Adipocyte (in vitro differentiated cells): ENCODE measurements at regions not wholly inside any gene's neighbourhood (a gene's known extent, or its start where the extent isn't known, plus 50 kb on each side); places are given as distances from the start of the nearest gene placed in this dataset.

Experiments
- DNase-seq: peaks from one replicate; pipeline ENCODE4 v3.0.0-alpha.2; 2015; ENCODE audit warnings: low read depth
- H3K27me3 ChIP-seq: replicated peaks from 2 replicates; pipeline ENCODE4 v1.7.0; 2013; ENCODE audit warnings: mild to moderate bottlenecking, low read length, moderate library complexity; ENCODE audit not compliant: control insufficient read depth, insufficient read depth
- H3K36me3 ChIP-seq: 2 replicates; pipeline ENCODE4 v1.7.0; 2013; ENCODE audit warnings: low read length, mild to moderate bottlenecking, moderate library complexity; ENCODE audit not compliant: control insufficient read depth, insufficient read depth, severe bottlenecking
- H3K4me1 ChIP-seq: 2 replicates; pipeline ENCODE4 v1.7.0; 2013; ENCODE audit warnings: mild to moderate bottlenecking, low read length, moderate library complexity; ENCODE audit not compliant: control insufficient read depth, insufficient read depth
- H3K4me3 ChIP-seq: 2 replicates; pipeline ENCODE4 v1.7.0; 2013; ENCODE audit warnings: mild to moderate bottlenecking, low read length, moderate library complexity
- H3K9ac ChIP-seq: 2 replicates; pipeline ENCODE4 v1.7.0; 2013; ENCODE audit warnings: mild to moderate bottlenecking, low read length, moderate library complexity
- H3K9me3 ChIP-seq: 2 replicates; pipeline ENCODE4 v1.7.0; 2013; ENCODE audit warnings: mild to moderate bottlenecking, low read length, moderate library complexity; ENCODE audit not compliant: control insufficient read depth

- no peak for DNase-seq
- H3K9me3 ChIP-seq: no peaks in the 10 kb centered on the region
- no peak overlapping the region for H3K4me3 ChIP-seq
- H3K9ac ChIP-seq: no peak overlapping the region
- no peaks in the 10 kb centered on the region for H3K27me3 ChIP-seq
- H3K4me1 ChIP-seq: peaks cover 12% of the 10 kb centered on the region
- H3K36me3 ChIP-seq: no peaks in the 10 kb centered on the region
Measured at GRCh38 chr2:64704161-64704560, 50.4 kb upstream of the SERTAD2 start.

DNA sequence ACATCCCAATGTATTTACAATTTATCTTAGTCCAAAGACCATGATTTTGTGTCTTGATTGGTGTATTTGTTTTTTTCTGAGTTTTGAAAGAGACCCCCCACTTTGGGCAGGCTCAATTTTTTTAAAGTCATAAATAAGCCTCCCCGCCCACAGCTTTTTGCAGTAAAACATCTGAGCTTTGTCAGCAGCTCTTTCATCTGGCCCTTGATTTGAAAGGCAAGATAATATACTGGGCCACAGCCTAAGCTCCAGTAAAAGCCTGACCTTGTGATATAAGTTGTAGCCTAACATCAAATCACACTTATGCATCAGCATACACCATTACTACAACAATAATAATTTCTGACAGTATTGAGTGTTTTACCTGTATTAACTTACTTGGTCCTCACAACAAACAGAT is 51.3 kb upstream of the SERTAD2 start:
- H3K36me3 ChIP-seq: no peaks in the 10 kb centered on the region
- H3K9me3 ChIP-seq: no peaks in the 10 kb centered on the region
- no peaks in the 10 kb centered on the region for H3K27me3 ChIP-seq
- H3K4me1 ChIP-seq: peaks cover 4% of the 10 kb centered on the region
- H3K4me3 ChIP-seq: no peak overlapping the region
- no peak for DNase-seq
- H3K9ac ChIP-seq: no peak overlapping the region

- H3K4me3 ChIP-seq: no peak overlapping the region
- H3K36me3 ChIP-seq: no peaks in the 10 kb centered on the region
- no peaks in the 10 kb centered on the region for H3K9me3 ChIP-seq
- no peaks in the 10 kb centered on the region for H3K27me3 ChIP-seq
- DNase-seq: no peak
- H3K4me1 ChIP-seq: no peaks in the 10 kb centered on the region
- H3K9ac ChIP-seq: no peak overlapping the region
Measured at GRCh38 chr2:64707276-64707675, 53.6 kb upstream of the SERTAD2 start.

- Histone ChIP-seq H3K36me3 (no peaks in the 10 kb centered on the region), H3K9me3 (no peaks in the 10 kb centered on the region), H3K4me1 (no peaks in the 10 kb centered on the region), H3K27me3 (no peaks in the 10 kb centered on the region), H3K9ac (no peak overlapping the region), H3K4me3 (no peak overlapping the region)
- DNase-seq: no peak
Measured at GRCh38 chr2:64708829-64709228, 55.1 kb upstream of the SERTAD2 start.

DNA sequence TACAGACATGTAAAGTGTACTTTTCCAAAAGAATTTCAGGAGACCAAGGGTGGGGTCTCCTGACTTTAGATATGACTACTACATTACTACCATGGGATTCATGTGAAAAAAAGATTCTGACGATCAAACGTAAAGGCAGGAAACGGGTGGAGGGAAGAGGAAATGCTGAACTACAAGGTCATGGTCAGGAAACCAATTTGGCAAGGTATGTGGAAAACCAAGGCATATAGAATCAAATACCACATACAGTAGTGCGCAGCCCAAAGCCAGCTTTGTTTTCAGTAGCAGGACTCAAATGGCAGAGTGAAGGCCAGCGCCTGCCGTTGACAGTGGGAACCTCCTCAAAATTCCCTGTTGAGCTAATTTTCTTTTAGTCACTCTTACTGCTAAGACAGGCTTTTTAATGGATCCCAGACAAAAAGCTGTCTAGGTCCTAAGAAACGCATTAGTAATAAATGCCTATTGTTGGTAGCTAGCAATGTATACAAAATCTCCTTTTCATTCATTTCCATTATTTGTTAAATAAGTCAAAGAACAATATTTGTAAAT is 57.6 kb upstream of the SERTAD2 start:
- DNase-seq: no peak
- Histone ChIP-seq H3K9me3 (no peaks in the 10 kb centered on the region), H3K9ac (no peak overlapping the region), H3K27me3 (no peaks in the 10 kb centered on the region), H3K36me3 (no peaks in the 10 kb centered on the region), H3K4me3 (no peak overlapping the region), H3K4me1 (no peaks in the 10 kb centered on the region)

GRCh38 chr2:64713686-64714085 is 60.0 kb upstream of the SERTAD2 start:
- no peak for DNase-seq
- H3K4me3 ChIP-seq: no peak overlapping the region
- H3K9ac ChIP-seq: no peak overlapping the region
- H3K9me3 ChIP-seq: no peaks in the 10 kb centered on the region
- H3K36me3 ChIP-seq: no peaks in the 10 kb centered on the region
- no peaks in the 10 kb centered on the region for H3K27me3 ChIP-seq
- H3K4me1 ChIP-seq: peaks cover 5% of the 10 kb centered on the region

DNA sequence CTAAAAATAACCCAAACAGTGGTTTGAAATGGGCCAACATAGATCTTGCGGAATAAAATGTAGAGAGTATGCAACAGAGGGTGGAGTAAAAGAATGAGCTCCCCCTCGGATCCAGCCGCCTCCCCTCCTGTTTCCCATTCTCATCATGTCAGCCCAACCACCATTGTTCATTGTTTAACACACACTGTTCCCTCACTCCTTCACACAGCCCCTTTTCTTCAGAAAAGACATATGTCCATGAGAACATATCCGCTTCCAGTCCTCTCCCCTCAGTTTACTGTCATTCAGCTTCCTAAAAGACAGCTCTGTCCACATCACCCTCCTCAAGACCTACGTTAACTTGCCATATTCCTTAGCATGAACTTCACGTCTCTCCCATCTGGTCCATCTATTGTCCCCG is 62.9 kb upstream of the SERTAD2 start:
- H3K36me3 ChIP-seq: no peaks in the 10 kb centered on the region
- H3K27me3 ChIP-seq: no peaks in the 10 kb centered on the region

GRCh38 chr2:64718250-64718885 is 64.7 kb upstream of the SERTAD2 start:
- H3K9ac ChIP-seq: no peak overlapping the region
- no peaks in the 10 kb centered on the region for H3K36me3 ChIP-seq
- no peak overlapping the region for H3K4me3 ChIP-seq
- no peaks in the 10 kb centered on the region for H3K9me3 ChIP-seq
- no peaks in the 10 kb centered on the region for H3K27me3 ChIP-seq
- H3K4me1 ChIP-seq: peaks cover 9% of the 10 kb centered on the region
- no peak for DNase-seq

More for the DNA sequence above, 62.9 kb upstream of the SERTAD2 start:
- Histone ChIP-seq H3K9ac (no peak overlapping the region), H3K4me1 (peaks cover 5% of the 10 kb centered on the region), H3K4me3 (no peak overlapping the region), H3K9me3 (no peaks in the 10 kb centered on the region)
- no peak for DNase-seq

DNA sequence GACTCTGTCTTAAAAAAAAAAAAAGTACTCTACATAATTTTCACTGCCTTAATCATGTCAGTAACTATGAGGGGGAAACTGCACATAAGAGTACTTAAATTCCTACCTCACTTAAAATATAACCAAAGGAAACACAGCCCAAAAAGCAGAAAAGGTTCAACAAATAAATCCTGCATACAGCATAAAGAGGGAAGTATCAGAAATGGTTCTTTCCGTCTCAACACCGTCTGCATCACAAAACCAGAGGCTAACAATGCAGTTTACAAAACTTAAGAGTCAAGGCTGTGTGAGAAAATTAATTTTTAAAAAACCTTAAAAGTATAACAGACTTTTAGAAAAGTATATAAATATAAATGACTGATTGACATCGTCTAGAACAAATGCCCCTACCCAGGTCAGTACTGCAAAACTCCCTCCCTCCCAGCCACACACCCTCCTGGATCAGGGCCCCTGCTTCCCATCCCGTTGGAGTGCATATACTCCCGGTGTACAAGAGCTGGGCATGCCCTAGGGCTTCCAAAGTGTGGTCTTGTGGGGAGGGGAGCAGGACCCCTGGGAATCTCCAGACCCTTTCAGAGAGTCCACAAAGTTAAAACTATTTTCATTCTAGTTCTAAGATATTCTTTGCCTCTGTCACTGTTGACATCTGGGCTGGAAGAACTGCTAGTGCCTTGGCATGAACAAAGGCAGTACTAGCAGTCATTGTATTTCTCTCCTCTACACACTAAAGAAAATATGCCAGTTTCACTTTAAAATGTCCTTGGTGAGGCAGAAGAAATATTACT is 67.0 kb upstream of the SERTAD2 start:
- no peak for DNase-seq
- Histone ChIP-seq H3K9me3 (no peaks in the 10 kb centered on the region), H3K36me3 (no peaks in the 10 kb centered on the region), H3K27me3 (no peaks in the 10 kb centered on the region), H3K9ac (no peak overlapping the region), H3K4me3 (no peak overlapping the region), H3K4me1 (peaks cover 9% of the 10 kb centered on the region)

- H3K4me1 ChIP-seq: peaks cover 9% of the 10 kb centered on the region
- no peaks in the 10 kb centered on the region for H3K27me3 ChIP-seq
- no peaks in the 10 kb centered on the region for H3K36me3 ChIP-seq
- no peak overlapping the region for H3K9ac ChIP-seq
- no peak for DNase-seq
- no peak overlapping the region for H3K4me3 ChIP-seq
- no peaks in the 10 kb centered on the region for H3K9me3 ChIP-seq
Measured at GRCh38 chr2:64721320-64721623, 67.6 kb upstream of the SERTAD2 start.

- Histone ChIP-seq H3K4me1 (peaks cover 9% of the 10 kb centered on the region), H3K9me3 (no peaks in the 10 kb centered on the region), H3K27me3 (no peaks in the 10 kb centered on the region), H3K36me3 (no peaks in the 10 kb centered on the region), H3K9ac (no peak overlapping the region), H3K4me3 (no peak overlapping the region)
- DNase-seq: no peak
Measured at GRCh38 chr2:64722291-64723044, 68.8 kb upstream of the SERTAD2 start.
